ENCODE measurements at regions not wholly inside any gene's neighbourhood (a gene's known extent, or its start where the extent isn't known, plus 50 kb on each side); places are given as distances from the start of the nearest gene placed in this dataset.

DNA sequence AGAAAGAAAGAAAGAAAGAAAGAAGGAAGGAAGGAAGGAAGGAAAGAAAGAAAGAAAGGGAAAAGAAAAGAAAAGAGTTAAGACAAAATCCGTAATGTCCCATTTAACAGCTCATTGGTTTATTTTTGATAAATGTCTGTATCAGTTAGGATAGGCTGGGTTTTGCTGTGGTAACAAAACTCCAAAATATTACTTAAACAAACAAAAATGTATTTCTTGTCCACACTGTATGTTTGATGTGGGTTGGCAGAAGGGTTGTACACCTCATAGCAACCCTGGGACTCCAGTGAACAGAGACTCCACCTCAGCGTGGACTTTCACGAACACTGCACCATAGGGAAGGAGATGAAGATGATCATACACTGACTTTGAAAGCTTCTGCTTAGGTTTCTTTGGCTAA lies 59.6 kb downstream of the PPP1R3C start:
- H3K27me3 ChIP-seq (ENCODE audit: control insufficient read depth in 2 of 2, insufficient read depth in 2 of 2, low read length in 2 of 2): peaks cover 0 to 2% of the 10 kb centered on the region in 2 experiments
- H3K27ac ChIP-seq (ENCODE audit: insufficient read depth, low read depth, low read length): no peak overlapping the region
- BruUV-seq (replicated peaks): no TSS peak
- H4K20me1 ChIP-seq (replicated peaks; ENCODE audit: control insufficient read depth, extremely low read depth, insufficient read depth, low read length): no peaks in the 10 kb centered on the region
- no peaks in the 10 kb centered on the region for H3K9me1 ChIP-seq (replicated peaks; ENCODE audit: control insufficient read depth, extremely low read depth, insufficient read depth, low read length)
- intact Hi-C loops (cut with micrococcal nuclease): no loop called here
- no peaks in the 10 kb centered on the region for H3K36me3 ChIP-seq (ENCODE audit: control insufficient read depth in 2 of 2, extremely low read depth in 1 of 2, insufficient read depth in 2 of 2, low read length in 2 of 2)
- no peaks in the 10 kb centered on the region for H3K4me1 ChIP-seq (ENCODE audit: control insufficient read depth, extremely low read depth, insufficient read depth, low read length)
- H3K9ac ChIP-seq (replicated peaks; ENCODE audit: extremely low read depth, insufficient read depth, low read length): no peak overlapping the region
- dilution Hi-C loops (cut with MboI; ENCODE audit: extremely low pct_ligation_motif_present, low sequenced_read_pairs): no loop called here
- no peak overlapping the region for H2AFZ ChIP-seq (ENCODE audit: low read depth, low read length)
- H3K9me3 ChIP-seq (replicated peaks; ENCODE audit: control insufficient read depth, insufficient read depth, low read length): no peaks in the 10 kb centered on the region
- no peak for TF ChIP-seq POLR2A (IDR thresholded peaks at IDR 0.05; ENCODE audit: low read depth, low read length)
- no peak for TF ChIP-seq EZH2 (IDR thresholded peaks at IDR 0.05; ENCODE audit: borderline replicate concordance, low read depth, low read length, severe bottlenecking)
- TF ChIP-seq GATA2 (IDR thresholded peaks at IDR 0.05; ENCODE audit: insufficient read depth, insufficient read length, low read depth, low read length): no peak
- TF ChIP-seq POLR2AphosphoS5 (IDR thresholded peaks at IDR 0.05; ENCODE audit: insufficient read depth, low read depth, low read length): no peak
- TF ChIP-seq, protein P1, sequence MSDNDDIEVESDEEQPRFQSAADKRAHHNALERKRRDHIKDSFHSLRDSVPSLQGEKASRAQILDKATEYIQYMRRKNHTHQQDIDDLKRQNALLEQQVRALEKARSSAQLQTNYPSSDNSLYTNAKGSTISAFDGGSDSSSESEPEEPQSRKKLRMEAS (IDR thresholded peaks at IDR 0.05; ENCODE audit: insufficient read depth, insufficient read length): no peak
- FAIRE-seq: no peak
- no peak for DNase-seq (ENCODE audit: low read depth, low spot score)
- ChIA-PET POLR2A (no interaction called here), CTCF (interaction anchor here (4.3 kb wide), 1 partner anchor 62 kb away, joined by 13 read pairs; no protein-coding TSS in a partner anchor)
- H3K79me2 ChIP-seq (ENCODE audit: control insufficient read depth, insufficient read depth, low read length): no peaks in the 10 kb centered on the region
- H3K4me2 ChIP-seq (ENCODE audit: insufficient read depth, low read length): no peak overlapping the region
- no peak overlapping the region for H3K4me3 ChIP-seq (replicated peaks in 1 of 3; ENCODE audit: insufficient read depth in 1 of 3, low read depth in 1 of 3, low read length in 3 of 3)

DNA sequence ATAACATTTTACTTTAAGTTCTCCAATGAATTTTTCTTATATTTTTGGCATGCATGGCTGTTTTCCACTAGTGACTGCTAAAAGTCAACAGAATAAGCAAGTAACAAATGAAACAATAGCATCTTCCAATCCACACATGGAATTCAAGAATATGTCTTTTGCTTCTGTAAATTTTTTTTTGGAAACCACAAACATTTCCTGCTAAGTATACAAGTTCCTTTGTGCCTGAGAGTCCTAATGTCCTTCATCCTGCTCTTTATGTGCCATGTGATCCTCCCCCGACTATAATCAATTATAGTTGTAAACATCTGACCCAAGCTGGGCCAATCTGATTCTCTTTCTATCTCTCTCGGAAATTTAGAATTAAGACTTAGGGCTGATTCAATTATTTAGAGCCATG lies 61.2 kb downstream of the PPP1R3C start:
- Histone ChIP-seq H3K36me3 (ENCODE audit: control insufficient read depth in 2 of 2, extremely low read depth in 1 of 2, insufficient read depth in 2 of 2, low read length in 2 of 2) (no peaks in the 10 kb centered on the region), H3K9me3 (replicated peaks; ENCODE audit: control insufficient read depth, insufficient read depth, low read length) (no peaks in the 10 kb centered on the region), H2AFZ (ENCODE audit: low read depth, low read length) (no peak overlapping the region), H3K4me3 (replicated peaks in 1 of 3; ENCODE audit: insufficient read depth in 1 of 3, low read depth in 1 of 3, low read length in 3 of 3) (no peak overlapping the region), H3K4me2 (ENCODE audit: insufficient read depth, low read length) (no peak overlapping the region), H3K27ac (ENCODE audit: insufficient read depth, low read depth, low read length) (no peak overlapping the region), H3K9me1 (replicated peaks; ENCODE audit: control insufficient read depth, extremely low read depth, insufficient read depth, low read length) (no peaks in the 10 kb centered on the region), H4K20me1 (replicated peaks; ENCODE audit: control insufficient read depth, extremely low read depth, insufficient read depth, low read length) (no peaks in the 10 kb centered on the region), H3K4me1 (ENCODE audit: control insufficient read depth, extremely low read depth, insufficient read depth, low read length) (no peaks in the 10 kb centered on the region), H3K27me3 (ENCODE audit: control insufficient read depth in 2 of 2, insufficient read depth in 2 of 2, low read length in 2 of 2) (no peaks in the 10 kb centered on the region), H3K9ac (replicated peaks; ENCODE audit: extremely low read depth, insufficient read depth, low read length) (no peak overlapping the region), H3K79me2 (ENCODE audit: control insufficient read depth, insufficient read depth, low read length) (no peaks in the 10 kb centered on the region)
- BruUV-seq (replicated peaks): no TSS peak
- FAIRE-seq (peak; percentile 40), DNase-seq (ENCODE audit: low read depth, low spot score) (no peak)
- TF ChIP-seq POLR2A (IDR thresholded peaks at IDR 0.05; ENCODE audit: low read depth, low read length): no peak
- ChIA-PET POLR2A (no interaction called here), CTCF (interaction anchor here (1.3 to 4.3 kb wide), 2 partner anchors 25 to 64 kb away, joined by 3 to 13 read pairs; no protein-coding TSS in a partner anchor)
- dilution Hi-C loops (cut with MboI; ENCODE audit: extremely low pct_ligation_motif_present, low sequenced_read_pairs) (no loop called here), intact Hi-C loops (cut with micrococcal nuclease) (no loop called here)
